Gastroesophageal sphincter (tissue), 3 donors: ENCODE measurements at regions not wholly inside any gene's neighbourhood (a gene's known extent, or its start where the extent isn't known, plus 50 kb on each side); places are given as distances from the start of the nearest gene placed in this dataset.

Experiments
- EP300 ChIP-seq: sonication (generic); formaldehyde crosslinking; IDR thresholded peaks from one replicate; pipeline ENCODE4 v1.6.1; 2017; ENCODE audit warnings: antibody characterized with exemption, mild to moderate bottlenecking
- POLR2A ChIP-seq, 2 donors: fragments of 450-650 bp; IDR thresholded peaks; one replicate each; pipeline ENCODE4 v1.6.1; 2017; ENCODE audit warnings: antibody characterized with exemption in 2 of 2, mild to moderate bottlenecking in 2 of 2, moderate library complexity in 1 of 2
- POLR2AphosphoS5 ChIP-seq: sonication (generic); formaldehyde crosslinking; IDR thresholded peaks from one replicate; pipeline ENCODE4 v1.6.1; 2017; ENCODE audit warnings: antibody characterized with exemption
- TF ChIP-seq, protein P1 (sequence below), 4 experiments: fragments of 200-600 bp in 2 of 4; fragments of 450-650 bp in 2 of 4; sonication (generic) in 1 of 4; IDR thresholded peaks; one replicate each; pipeline ENCODE4 v1.5.1; 2017 to 2019; ENCODE audit warnings: antibody characterized with exemption in 4 of 4, mild to moderate bottlenecking in 2 of 4, moderate library complexity in 2 of 4

DNA sequence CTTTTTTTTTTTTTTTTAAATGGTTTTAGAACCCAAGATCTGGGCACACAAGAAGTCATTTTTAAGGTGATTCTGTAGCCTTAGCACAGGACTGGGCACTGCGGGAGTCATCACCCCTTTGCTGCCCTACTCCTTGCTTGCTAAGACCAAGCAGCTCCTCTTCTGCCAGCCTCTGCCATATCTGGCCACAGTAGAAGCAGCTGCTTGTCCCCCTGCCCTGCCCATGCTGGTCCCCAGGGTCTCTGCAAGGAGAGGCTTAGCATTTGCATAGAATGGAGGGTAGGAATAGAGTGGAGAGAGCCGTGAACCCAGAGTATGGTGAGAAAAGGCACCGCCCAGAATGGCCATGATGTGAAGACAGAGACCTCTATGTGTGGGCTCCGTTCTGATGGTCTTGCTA, 109.3 kb downstream of the ADRA2C start:
- TF ChIP-seq, protein P1, sequence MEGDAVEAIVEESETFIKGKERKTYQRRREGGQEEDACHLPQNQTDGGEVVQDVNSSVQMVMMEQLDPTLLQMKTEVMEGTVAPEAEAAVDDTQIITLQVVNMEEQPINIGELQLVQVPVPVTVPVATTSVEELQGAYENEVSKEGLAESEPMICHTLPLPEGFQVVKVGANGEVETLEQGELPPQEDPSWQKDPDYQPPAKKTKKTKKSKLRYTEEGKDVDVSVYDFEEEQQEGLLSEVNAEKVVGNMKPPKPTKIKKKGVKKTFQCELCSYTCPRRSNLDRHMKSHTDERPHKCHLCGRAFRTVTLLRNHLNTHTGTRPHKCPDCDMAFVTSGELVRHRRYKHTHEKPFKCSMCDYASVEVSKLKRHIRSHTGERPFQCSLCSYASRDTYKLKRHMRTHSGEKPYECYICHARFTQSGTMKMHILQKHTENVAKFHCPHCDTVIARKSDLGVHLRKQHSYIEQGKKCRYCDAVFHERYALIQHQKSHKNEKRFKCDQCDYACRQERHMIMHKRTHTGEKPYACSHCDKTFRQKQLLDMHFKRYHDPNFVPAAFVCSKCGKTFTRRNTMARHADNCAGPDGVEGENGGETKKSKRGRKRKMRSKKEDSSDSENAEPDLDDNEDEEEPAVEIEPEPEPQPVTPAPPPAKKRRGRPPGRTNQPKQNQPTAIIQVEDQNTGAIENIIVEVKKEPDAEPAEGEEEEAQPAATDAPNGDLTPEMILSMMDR (IDR thresholded peaks at IDR 0.05): no peak
- no peak for TF ChIP-seq POLR2A (IDR thresholded peaks at IDR 0.05)
- TF ChIP-seq EP300: no peak
- TF ChIP-seq POLR2AphosphoS5: no peak
